GM12874 (cell line): ENCODE measurements at regions not wholly inside any gene's neighbourhood (a gene's known extent, or its start where the extent isn't known, plus 50 kb on each side); places are given as distances from the start of the nearest gene placed in this dataset.

Source experiments
- TF ChIP-seq, protein P1 (sequence below): IDR thresholded peaks from 2 replicates; pipeline ENCODE4 v1.5.1; 2011; ENCODE audit warnings: low read depth, mild to moderate bottlenecking, control low read depth, low read length, moderate library complexity; ENCODE audit not compliant: insufficient read depth

DNA sequence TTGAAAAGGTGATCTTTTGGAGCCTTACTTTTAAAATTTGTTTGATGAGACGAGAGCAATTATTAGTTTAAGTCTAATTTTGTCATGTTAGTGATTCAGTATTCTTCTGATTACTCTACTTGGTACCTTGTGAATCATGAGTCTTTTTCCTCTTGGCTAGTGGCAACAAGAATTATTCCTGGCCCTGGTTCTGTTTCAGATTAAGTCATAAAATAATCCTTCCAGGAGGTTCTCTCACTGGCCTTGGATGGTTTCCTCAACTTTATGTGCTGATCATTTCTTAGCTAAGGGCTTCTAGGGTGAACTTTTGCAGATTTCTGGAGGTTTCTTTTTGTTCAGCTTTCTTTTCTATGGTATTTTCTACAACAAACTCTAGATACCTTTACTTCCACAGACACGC lies 741.8 kb upstream of the LUZP2 start:
- TF ChIP-seq, protein P1, sequence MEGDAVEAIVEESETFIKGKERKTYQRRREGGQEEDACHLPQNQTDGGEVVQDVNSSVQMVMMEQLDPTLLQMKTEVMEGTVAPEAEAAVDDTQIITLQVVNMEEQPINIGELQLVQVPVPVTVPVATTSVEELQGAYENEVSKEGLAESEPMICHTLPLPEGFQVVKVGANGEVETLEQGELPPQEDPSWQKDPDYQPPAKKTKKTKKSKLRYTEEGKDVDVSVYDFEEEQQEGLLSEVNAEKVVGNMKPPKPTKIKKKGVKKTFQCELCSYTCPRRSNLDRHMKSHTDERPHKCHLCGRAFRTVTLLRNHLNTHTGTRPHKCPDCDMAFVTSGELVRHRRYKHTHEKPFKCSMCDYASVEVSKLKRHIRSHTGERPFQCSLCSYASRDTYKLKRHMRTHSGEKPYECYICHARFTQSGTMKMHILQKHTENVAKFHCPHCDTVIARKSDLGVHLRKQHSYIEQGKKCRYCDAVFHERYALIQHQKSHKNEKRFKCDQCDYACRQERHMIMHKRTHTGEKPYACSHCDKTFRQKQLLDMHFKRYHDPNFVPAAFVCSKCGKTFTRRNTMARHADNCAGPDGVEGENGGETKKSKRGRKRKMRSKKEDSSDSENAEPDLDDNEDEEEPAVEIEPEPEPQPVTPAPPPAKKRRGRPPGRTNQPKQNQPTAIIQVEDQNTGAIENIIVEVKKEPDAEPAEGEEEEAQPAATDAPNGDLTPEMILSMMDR, result no peak

DNA sequence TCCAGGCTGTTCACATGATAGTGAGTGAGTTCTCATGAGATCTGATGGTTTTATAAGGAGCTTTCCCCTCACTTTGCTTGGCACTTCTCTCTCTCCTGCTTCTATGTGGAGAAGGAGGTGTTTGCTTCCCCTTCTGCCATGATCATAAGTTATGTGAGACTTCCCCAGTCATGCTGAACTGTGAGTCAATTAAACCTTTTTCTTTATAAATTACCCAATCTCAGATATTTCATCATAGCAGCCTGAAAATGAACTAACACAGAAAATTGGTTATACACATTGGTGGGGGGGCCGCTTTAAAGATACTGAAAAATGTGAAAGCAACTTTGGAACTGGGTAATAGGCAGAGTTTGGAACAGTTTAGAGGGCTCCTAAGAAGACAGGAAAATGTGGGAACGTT lies 741.1 kb upstream of the LUZP2 start:
- TF ChIP-seq, protein P1, result no peak

DNA sequence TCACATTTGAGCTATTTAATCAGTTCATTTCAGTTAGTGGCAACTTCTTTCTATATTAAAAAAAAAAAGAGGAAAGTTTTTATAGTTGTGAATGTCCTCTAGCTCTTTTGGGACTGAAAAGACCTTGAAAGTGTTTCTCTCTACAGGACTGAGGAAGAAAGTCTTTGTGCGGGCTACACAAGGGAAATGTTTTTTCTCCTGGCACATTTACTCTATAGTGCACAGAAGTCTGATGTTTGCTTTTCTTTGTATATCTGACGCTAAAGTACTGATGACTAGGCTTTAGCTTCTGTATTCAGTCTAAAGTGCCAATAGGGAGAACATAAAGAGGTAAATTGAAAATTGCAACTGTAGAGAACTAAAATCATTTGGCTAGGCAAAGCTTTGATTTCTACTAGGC lies 737.4 kb upstream of the LUZP2 start:
- TF ChIP-seq, protein P1, result no peak

DNA sequence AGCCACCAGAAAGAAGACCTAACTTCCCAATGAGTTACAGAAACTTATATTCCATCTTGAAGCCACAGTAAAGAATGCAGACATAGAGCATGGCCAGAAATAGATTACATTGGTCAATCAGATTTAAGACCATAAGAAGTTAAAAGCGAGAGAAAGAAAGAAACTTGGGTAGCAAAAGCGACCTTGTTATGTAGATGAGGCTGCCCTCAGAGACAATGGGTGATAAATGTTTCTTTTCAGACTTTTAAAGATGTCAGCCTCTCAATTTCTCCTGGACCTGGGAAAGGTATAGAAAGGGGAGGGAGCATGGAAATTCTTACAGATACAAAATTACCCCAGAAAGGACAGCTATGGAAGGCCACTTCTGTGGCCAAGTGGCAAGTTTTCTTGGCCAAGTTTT lies 732.6 kb upstream of the LUZP2 start:
- TF ChIP-seq, protein P1, result no peak

DNA sequence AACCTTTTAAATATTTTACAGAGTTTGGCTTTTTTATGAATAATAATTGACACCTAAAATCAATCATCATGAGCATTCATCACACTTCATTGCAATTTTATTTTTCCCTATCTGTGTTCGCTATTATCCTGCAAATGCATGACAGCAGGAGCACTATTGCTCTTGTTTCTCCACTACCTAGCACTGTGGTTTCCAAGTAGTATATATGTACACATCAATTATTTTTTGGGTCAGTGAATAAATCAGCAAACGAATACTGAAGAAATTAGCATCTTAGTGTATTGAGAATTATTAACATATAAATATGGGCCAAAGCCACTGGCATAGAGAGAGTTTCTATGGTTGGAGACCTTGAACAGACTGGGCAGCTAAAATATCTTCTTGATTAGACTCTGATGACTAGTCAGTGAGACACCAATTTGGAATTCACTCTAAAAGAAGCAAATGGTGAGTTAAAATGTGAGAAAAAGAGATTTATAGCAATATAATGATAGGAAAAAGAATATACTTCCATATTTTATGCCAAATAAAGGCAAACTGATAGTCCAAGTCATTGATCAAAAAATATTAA lies 731.1 kb upstream of the LUZP2 start:
- TF ChIP-seq, protein P1, result no peak

DNA sequence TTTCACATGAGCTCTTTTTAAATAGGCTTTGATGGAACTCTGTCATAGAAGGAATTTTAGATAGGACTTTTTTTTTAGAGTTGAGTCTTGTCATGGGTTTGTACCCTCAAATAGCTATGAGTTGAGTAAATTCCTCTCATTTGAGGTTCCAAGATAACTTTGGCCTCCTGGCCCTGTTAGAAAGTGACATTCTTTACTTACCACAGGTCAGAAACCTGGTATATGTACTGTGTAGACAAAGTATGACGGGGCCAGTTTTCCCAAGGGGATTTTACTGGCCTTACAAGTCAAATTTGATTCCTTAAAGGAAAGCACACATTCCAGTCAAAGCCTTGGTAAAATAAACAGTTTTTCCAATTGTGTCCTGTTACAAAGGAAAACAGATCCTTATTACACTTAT lies 729.3 kb upstream of the LUZP2 start:
- TF ChIP-seq, protein P1, result no peak

DNA sequence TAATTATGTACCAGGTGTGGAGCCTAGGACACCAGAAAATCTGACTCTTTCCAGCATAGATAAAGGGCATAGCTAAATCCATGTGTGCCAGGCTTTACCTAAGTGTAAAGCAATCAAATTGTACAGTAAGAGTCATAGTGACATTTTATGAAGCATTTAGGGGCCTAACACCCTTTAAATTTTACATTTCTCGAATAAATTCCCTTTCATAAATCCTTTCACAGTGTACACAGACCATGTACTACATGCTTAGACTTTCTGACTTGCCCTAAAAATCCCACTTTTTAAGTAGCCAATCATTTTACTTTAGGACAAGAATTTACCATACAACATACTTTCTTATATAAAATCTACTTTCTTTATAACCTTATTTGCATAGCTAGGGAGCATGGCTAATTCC lies 727.6 kb upstream of the LUZP2 start:
- TF ChIP-seq, protein P1, result no peak
